HG03571 (cell line): ENCODE measurements at regions not wholly inside any gene's neighbourhood (a gene's known extent, or its start where the extent isn't known, plus 50 kb on each side); places are given as distances from the start of the nearest gene placed in this dataset.

Source experiments
- ATAC-seq: cut with Tn5 transposase; IDR thresholded peaks from one replicate; pipeline ENCODE4 v1.9.1; 2021; ENCODE audit not compliant: unreplicated experiment

- no peak for ATAC-seq
These were observed 95.2 kb upstream of the PTER start for GRCh38 chr10:16341637-16342036.

- no peak for ATAC-seq
These were observed 87.9 kb upstream of the PTER start for GRCh38 chr10:16348891-16349290.

GRCh38 chr10:16352146-16352545 is 84.7 kb upstream of the PTER start:
- no peak for ATAC-seq

- ATAC-seq = no peak
These were observed 76.8 kb upstream of the PTER start for GRCh38 chr10:16360001-16360400.

GRCh38 chr10:16360425-16360824 is 76.4 kb upstream of the PTER start:
- no peak for ATAC-seq

GRCh38 chr10:16361086-16361485 is 75.7 kb upstream of the PTER start:
- ATAC-seq = no peak

GRCh38 chr10:16363741-16364140 is 73.1 kb upstream of the PTER start:
- no peak for ATAC-seq

- no peak for ATAC-seq
These were observed 69.1 kb upstream of the PTER start for GRCh38 chr10:16367621-16368292.

- peak; percentile 97 for ATAC-seq
These were observed 55.7 kb upstream of the PTER start for GRCh38 chr10:16381083-16381482.

- ATAC-seq = no peak
These were observed 52.8 kb upstream of the PTER start for GRCh38 chr10:16384021-16384420.

GRCh38 chr10:16386855-16387254 is 50.0 kb upstream of the PTER start:
- ATAC-seq = no peak
